ENCODE measurements at regions not wholly inside any gene's neighbourhood (a gene's known extent, or its start where the extent isn't known, plus 50 kb on each side); places are given as distances from the start of the nearest gene placed in this dataset.

DNA sequence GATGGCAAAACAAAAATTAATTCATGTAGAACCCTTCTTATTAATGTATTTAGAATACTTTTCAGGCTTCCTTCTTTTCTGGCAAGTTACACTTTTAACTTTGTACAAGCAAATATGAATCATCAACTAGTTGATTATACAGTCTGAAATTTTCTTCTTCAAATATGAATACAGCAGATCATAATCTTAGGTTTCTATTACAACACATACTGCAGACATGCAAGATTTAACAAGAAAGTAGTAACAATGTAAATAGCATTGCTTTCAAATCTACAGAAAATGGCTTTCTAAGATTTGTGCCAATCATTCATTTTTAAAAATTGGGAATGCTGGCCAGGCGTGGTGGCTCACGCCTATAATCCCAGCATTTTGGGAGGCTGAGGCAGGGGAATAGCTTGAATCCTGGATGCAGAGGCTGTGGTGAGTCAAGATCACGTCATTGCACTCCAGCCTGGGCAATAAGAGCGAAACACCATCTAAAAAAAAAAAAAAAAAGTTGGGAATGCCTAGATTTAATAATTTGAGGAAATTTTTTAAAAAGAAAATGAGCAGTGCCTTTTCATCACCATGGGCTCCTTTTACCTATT is 68.4 kb upstream of the DPYD start:
- no peaks in the 10 kb centered on the region for H3K27me3 ChIP-seq (ENCODE audit: control insufficient read depth, insufficient read depth, low read length)
- no peaks in the 10 kb centered on the region for H3K36me3 ChIP-seq (ENCODE audit: control insufficient read depth, insufficient read depth, low read length)
- no peaks in the 10 kb centered on the region for H3K4me1 ChIP-seq (ENCODE audit: control insufficient read depth, insufficient read depth, low read length)
- H3K27ac ChIP-seq (ENCODE audit: low read depth, low read length): no peak overlapping the region
- no peaks in the 10 kb centered on the region for H3K9me3 ChIP-seq (ENCODE audit: control insufficient read depth, insufficient read depth, low read depth, low read length)
- H3K9ac ChIP-seq (ENCODE audit: low read length): no peak overlapping the region
- no peak overlapping the region for H3K4me3 ChIP-seq (ENCODE audit: low read depth, low read length)

DNA sequence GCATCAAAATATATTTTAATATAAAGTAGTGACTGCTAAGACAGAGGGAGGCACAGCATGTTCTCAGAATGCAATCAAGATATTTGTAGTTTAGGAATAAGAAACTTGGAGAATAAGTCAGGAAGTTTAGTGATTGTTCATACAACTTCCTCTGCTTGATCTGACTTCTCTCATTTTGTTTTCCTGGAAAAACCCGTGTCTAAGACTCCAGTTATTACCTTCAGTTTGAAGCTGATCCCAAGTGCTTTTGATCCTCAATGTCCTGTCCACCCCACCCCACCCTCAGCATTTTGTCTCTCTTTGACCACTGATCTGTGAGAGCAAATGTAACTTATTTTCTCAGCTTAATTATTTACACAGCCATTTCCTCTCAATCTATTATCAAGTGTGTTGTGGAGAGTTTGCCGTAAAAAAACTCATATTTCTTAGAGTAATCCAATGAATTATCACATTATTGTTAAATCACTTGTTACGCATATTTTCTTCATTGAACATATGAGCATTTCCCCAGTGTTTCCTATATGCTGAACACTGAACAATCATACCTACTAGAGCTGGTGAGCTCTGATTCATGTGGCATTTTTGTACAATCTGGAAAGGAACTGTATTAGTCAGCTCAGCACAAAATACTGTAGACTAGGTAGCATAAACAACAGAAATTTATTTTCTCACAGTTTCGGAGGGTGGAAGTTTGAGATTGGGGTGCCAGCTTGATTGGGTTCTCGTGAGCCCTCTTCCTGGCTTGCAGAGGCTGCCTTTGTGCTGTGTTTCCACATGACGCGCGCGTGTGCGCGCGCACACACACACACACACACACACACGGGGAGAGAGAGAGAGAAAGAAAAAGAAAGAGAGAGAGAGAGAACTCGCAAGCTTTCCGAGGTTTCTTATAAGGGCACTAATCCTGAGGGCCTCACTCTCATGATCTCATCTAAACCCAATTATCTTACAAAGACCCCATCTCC is 65.5 kb upstream of the DPYD start:
- Histone ChIP-seq H3K27me3 (ENCODE audit: control insufficient read depth, insufficient read depth, low read length) (no peaks in the 10 kb centered on the region), H3K9ac (ENCODE audit: low read length) (no peak overlapping the region), H3K4me3 (ENCODE audit: low read depth, low read length) (no peak overlapping the region), H3K4me1 (ENCODE audit: control insufficient read depth, insufficient read depth, low read length) (no peaks in the 10 kb centered on the region), H3K9me3 (ENCODE audit: control insufficient read depth, insufficient read depth, low read depth, low read length) (no peaks in the 10 kb centered on the region), H3K27ac (ENCODE audit: low read depth, low read length) (no peak overlapping the region), H3K36me3 (ENCODE audit: control insufficient read depth, insufficient read depth, low read length) (no peaks in the 10 kb centered on the region)

DNA sequence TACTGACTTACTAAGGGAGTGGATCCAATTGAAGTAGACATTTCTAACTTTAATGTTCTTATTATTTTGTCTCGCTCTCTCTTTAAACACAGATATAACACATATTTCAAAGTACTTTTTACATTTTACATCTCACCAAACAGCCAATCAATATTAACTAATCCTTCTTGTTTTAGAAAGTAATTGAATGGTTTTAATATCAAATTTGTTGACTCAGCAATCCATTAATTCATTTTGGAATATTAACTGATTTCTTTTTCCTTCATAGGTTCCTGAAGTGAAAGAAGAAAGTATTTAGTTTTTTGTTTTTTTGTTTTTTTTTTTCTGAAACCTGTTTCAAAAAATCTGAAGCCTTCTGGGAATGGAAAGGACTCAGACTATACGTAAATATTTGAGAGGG is 62.3 kb upstream of the DPYD start:
- H3K9ac ChIP-seq (ENCODE audit: low read length): no peak overlapping the region
- no peak overlapping the region for H3K27ac ChIP-seq (ENCODE audit: low read depth, low read length)
- no peaks in the 10 kb centered on the region for H3K36me3 ChIP-seq (ENCODE audit: control insufficient read depth, insufficient read depth, low read length)
- H3K4me1 ChIP-seq (ENCODE audit: control insufficient read depth, insufficient read depth, low read length): no peaks in the 10 kb centered on the region
- no peaks in the 10 kb centered on the region for H3K27me3 ChIP-seq (ENCODE audit: control insufficient read depth, insufficient read depth, low read length)
- H3K4me3 ChIP-seq (ENCODE audit: low read depth, low read length): no peak overlapping the region
- no peaks in the 10 kb centered on the region for H3K9me3 ChIP-seq (ENCODE audit: control insufficient read depth, insufficient read depth, low read depth, low read length)

DNA sequence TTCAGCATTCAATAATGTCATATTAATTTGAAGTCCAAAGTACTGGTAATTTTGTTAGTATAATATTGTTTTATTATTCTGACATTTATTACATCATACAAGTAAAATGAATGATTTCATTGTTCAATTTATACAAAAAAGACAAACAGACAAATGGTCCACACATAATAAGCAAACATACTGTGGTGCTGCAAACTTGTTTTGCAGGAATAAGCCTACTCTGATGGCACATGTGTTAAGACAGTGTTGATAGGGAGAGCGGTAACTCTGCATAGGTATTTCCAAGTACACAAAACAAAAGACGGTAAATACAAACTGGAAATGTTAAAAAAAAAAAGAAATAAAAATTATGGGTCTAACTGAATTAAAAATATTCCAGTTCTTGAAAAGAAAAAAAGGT is 59.7 kb upstream of the DPYD start:
- no peaks in the 10 kb centered on the region for H3K36me3 ChIP-seq (ENCODE audit: control insufficient read depth, insufficient read depth, low read length)

DNA sequence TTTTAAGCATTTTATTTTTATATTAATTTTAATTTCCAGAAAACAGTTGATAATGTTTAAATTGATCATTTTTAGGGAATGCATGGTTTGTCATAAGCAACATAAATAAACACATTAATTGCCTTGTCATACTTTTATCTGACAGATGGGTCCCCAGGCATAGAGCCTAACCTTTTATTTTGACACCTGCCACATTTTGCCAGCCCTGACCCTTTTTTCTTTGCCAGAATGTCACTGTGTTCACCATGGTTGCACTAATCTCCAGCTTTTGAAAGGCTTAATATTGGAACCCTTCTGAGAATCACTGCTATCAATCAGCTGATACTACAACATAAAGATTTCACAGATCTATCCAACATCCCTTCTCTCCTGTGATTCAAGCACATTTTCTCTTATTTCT is 56.0 kb upstream of the DPYD start:
- H3K36me3 ChIP-seq (ENCODE audit: control insufficient read depth, insufficient read depth, low read length): no peaks in the 10 kb centered on the region
- H3K4me1 ChIP-seq (ENCODE audit: control insufficient read depth, insufficient read depth, low read length): no peaks in the 10 kb centered on the region
- no peaks in the 10 kb centered on the region for H3K27me3 ChIP-seq (ENCODE audit: control insufficient read depth, insufficient read depth, low read length)
- H3K9me3 ChIP-seq (ENCODE audit: control insufficient read depth, insufficient read depth, low read depth, low read length): no peaks in the 10 kb centered on the region
- no peak overlapping the region for H3K27ac ChIP-seq (ENCODE audit: low read depth, low read length)
- H3K4me3 ChIP-seq (ENCODE audit: low read depth, low read length): no peak overlapping the region
- H3K9ac ChIP-seq (ENCODE audit: low read length): no peak overlapping the region

More for the DNA sequence above, 59.7 kb upstream of the DPYD start:
- Histone ChIP-seq H3K27me3 (ENCODE audit: control insufficient read depth, insufficient read depth, low read length) (no peaks in the 10 kb centered on the region), H3K4me1 (ENCODE audit: control insufficient read depth, insufficient read depth, low read length) (no peaks in the 10 kb centered on the region), H3K9me3 (ENCODE audit: control insufficient read depth, insufficient read depth, low read depth, low read length) (no peaks in the 10 kb centered on the region), H3K9ac (ENCODE audit: low read length) (no peak overlapping the region), H3K27ac (ENCODE audit: low read depth, low read length) (no peak overlapping the region), H3K4me3 (ENCODE audit: low read depth, low read length) (no peak overlapping the region)
